Ectodermal cell (in vitro differentiated cells): ENCODE measurements at regions not wholly inside any gene's neighbourhood (a gene's known extent, or its start where the extent isn't known, plus 50 kb on each side); places are given as distances from the start of the nearest gene placed in this dataset.

Source experiments
- H3K27ac ChIP-seq: 2 replicates; pipeline ENCODE4 v1.7.0; 2013; ENCODE audit warnings: mild to moderate bottlenecking, low read depth, low read length; ENCODE audit not compliant: insufficient read depth, poor library complexity, severe bottlenecking
- H3K27me3 ChIP-seq: 2 replicates; pipeline ENCODE4 v1.7.0; 2013; ENCODE audit warnings: mild to moderate bottlenecking, low read length; ENCODE audit not compliant: insufficient read depth, control insufficient read depth, poor library complexity, severe bottlenecking
- H3K36me3 ChIP-seq: one replicate; pipeline ENCODE4 v1.7.0; 2013; ENCODE audit warnings: low read length; ENCODE audit not compliant: control insufficient read depth, insufficient read depth
- H3K4me1 ChIP-seq: one replicate; pipeline ENCODE4 v1.7.0; 2013; ENCODE audit warnings: low read length; ENCODE audit not compliant: control insufficient read depth, insufficient read depth
- H3K4me3 ChIP-seq: 2 replicates; pipeline ENCODE4 v1.7.0; 2013; ENCODE audit warnings: low read depth, low read length, control low read depth; ENCODE audit not compliant: insufficient read depth
- H3K9me3 ChIP-seq: 2 replicates; pipeline ENCODE4 v1.7.0; 2013; ENCODE audit warnings: mild to moderate bottlenecking, low read length, moderate library complexity; ENCODE audit not compliant: control insufficient read depth
- WGBS, 2 experiments: methylation state at CpG; one replicate each; pipeline ENCODE4 v1.1.7; 2013; ENCODE audit warnings: missing lambda C conversion rate in 2 of 2; 5-methylcytosine and 5-hydroxymethylcytosine counted together

DNA sequence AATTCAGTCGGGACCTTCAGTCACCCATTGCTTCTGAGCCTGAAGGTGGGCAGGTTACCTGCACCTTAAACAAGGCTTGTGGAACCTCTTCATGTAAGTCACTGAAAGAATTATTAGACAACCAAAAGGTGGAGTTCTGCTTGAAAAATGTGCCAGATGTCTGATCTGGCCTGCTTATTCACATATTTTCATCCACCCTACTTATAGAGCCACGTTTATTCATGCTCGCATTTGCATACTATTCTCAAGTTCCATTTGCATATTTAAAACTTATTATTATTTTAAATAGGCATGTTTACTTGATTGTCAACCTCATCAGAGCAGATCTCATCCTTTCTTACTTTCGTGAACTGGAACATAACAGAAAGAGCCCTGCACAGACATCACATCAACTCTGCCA lies 140.0 kb upstream of the NABP1 start:
- WGBS, 2 experiments = 89 to 93% methylated on average over 2 to 4 of the region's 4 CpGs
- H3K9me3 ChIP-seq = no peaks in the 10 kb centered on the region

DNA sequence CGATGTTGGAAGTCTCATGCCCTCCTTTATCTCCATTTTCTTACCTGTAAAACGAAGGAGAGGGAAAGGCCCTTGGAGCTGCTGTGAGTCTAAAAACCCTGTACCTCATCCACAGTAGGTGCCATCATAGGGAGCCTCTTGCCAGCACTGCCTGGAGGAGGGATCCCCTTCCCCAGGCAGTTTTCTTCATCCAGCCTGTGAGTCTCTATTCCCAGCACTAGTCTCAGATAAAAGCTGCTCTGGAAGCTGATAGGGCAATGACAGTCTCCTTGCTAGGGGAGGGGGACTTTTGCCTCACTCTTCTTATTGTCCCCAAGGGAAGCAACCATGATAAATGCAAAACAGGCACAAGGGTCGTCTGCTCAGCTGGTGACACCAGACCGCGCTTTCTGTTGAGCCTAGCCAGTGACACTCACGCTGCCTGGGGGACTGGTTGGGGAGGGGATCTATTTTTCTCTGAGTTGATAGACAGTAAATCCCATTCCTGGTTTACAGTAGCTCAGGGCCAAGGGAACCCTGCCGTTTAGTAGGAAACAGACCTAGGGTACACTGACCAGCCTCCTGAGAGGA lies 139.5 kb upstream of the NABP1 start:
- no peaks in the 10 kb centered on the region for H3K9me3 ChIP-seq
- H3K27ac ChIP-seq = no peak overlapping the region
- H3K36me3 ChIP-seq = no peaks in the 10 kb centered on the region
- no peaks in the 10 kb centered on the region for H3K27me3 ChIP-seq
- H3K4me1 ChIP-seq = no peaks in the 10 kb centered on the region
- H3K4me3 ChIP-seq = no peak overlapping the region
- WGBS, 2 experiments = 62 to 69% methylated on average over 7 of the region's 7 CpGs

More for the DNA sequence above, 140.0 kb upstream of the NABP1 start:
- no peak overlapping the region for H3K4me3 ChIP-seq
- H3K27me3 ChIP-seq = no peaks in the 10 kb centered on the region
- no peaks in the 10 kb centered on the region for H3K36me3 ChIP-seq
- no peaks in the 10 kb centered on the region for H3K4me1 ChIP-seq
- no peak overlapping the region for H3K27ac ChIP-seq

DNA sequence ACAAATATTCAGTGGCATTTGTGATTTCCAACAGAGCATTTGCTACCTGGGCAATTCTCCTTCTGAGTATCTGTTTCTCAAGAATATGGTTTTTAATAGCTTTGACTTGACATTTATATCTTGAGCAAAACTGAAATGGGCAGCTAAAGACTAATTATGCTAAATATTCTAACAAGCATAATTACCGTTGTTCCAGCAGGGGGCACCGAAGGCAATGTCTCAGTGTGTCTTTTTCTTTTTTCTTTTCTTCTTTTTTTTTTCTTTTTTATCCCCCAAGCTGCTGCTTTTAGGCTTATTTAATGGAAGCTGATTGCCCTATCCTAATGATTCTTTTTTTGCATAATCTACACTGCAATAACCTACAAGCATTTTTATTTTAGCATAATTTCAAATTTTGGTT lies 138.9 kb upstream of the NABP1 start:
- H3K27ac ChIP-seq = no peak overlapping the region
- WGBS, 2 experiments = 47 to 55% methylated on average over 2 of the region's 2 CpGs

DNA sequence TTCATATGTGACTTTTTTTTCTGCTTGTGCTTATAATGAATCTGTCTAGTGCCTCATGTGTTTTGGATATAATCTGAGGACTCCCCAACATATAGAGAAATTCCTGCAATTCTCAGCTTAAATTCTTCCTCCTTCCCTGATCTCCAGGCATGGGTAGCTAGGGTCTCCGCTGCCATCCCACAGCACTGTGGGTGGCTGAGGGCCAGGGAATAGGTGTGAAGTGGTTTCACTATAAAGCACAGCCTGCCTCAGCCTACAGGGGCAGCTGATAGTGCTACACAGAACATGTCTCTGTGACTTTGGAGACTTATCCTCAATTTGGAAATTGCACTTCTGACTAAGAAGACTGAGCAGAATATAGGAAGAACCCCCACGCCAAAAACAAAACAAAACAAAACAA lies 137.3 kb upstream of the NABP1 start:
- Histone ChIP-seq H3K27me3 (no peaks in the 10 kb centered on the region), H3K4me1 (peaks cover 5% of the 10 kb centered on the region), H3K4me3 (no peak overlapping the region), H3K36me3 (no peaks in the 10 kb centered on the region), H3K9me3 (no peaks in the 10 kb centered on the region), H3K27ac (no peak overlapping the region)
- WGBS, 2 experiments = 97 to 100% methylated on average over 2 of the region's 2 CpGs

More for the DNA sequence above, 138.9 kb upstream of the NABP1 start:
- H3K27me3 ChIP-seq = no peaks in the 10 kb centered on the region
- no peaks in the 10 kb centered on the region for H3K9me3 ChIP-seq
- H3K4me1 ChIP-seq = peaks cover under 1% of the 10 kb centered on the region
- no peaks in the 10 kb centered on the region for H3K36me3 ChIP-seq
- no peak overlapping the region for H3K4me3 ChIP-seq

DNA sequence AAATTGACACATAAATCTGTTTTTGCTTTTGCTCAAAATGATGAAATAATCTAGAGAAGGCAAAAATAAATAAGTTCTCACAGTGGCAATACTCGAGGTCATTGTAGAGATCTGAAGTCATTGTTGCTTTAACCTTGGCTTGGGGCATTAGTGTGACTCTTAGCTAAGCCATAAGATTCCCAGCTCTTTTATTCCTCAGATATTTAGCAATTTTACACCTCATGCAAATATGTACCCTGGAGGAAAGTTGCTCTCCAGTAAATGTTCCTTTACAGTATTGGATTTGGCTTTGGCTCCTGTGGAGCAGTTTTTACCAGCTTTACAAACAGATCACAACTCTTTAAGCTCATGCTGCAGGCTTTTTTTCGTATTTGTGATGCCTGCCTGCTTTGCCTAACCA lies 134.2 kb upstream of the NABP1 start:
- no peak overlapping the region for H3K4me3 ChIP-seq
- H3K36me3 ChIP-seq = no peaks in the 10 kb centered on the region
- 72 to 79% methylated on average over 2 of the region's 2 CpGs for WGBS, 2 experiments
- no peak overlapping the region for H3K27ac ChIP-seq
- H3K4me1 ChIP-seq = peaks cover 5% of the 10 kb centered on the region
- no peaks in the 10 kb centered on the region for H3K9me3 ChIP-seq
- no peaks in the 10 kb centered on the region for H3K27me3 ChIP-seq

DNA sequence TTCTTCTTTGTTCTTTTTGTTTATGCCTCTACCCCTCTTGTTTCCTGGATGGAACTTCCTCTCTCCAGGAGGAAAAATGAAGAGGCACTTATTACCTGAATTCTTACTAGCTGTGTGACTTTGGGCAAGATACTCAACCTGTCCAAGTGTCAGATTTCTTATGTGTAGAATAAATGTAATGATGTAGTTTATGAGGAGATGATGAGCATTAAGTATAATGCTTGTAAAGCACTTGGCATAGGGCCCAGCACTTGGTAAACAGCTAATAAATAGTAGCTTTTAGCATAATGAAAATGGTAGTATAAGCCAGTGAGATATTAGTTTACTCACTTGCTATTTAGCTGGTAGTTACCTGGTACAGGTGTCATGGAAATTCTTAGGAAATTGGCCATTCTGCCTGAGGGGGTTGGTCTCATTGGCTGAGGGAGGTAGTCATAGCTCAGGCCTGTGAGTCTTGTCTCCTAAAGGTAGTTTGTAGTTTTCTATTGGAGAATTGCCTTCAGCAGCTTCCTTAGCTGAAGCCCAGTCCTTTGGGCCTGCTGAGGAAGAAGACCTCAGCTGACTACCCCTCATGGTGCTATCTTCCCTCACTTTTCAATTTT lies 133.4 kb upstream of the NABP1 start:
- no peak overlapping the region for H3K27ac ChIP-seq
- peaks cover 5% of the 10 kb centered on the region for H3K4me1 ChIP-seq
- H3K9me3 ChIP-seq = no peaks in the 10 kb centered on the region
- H3K27me3 ChIP-seq = no peaks in the 10 kb centered on the region
- no peak overlapping the region for H3K4me3 ChIP-seq
- H3K36me3 ChIP-seq = no peaks in the 10 kb centered on the region

DNA sequence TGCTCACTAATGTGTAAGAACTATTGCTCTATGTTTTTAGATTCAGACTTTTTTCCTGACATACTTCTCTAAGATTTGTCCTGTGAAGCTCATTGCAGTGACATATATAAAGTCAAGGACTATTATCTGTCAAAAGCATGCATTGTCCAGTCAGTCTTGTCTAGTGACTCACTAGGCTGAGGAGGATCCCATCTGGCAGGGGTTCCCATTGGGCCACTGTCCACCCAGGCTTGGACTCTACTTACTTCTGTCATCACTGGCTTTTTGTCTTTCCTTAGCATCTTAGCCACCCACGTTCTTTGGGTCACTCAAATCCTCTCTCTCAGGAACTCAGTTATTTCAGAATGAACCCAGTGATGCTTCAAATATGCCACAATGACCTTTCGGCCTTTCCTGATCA lies 132.6 kb upstream of the NABP1 start:
- WGBS, 2 experiments = 90 to 95% methylated on average over 2 of the region's 2 CpGs
- Histone ChIP-seq H3K4me3 (no peak overlapping the region), H3K27ac (no peak overlapping the region), H3K9me3 (no peaks in the 10 kb centered on the region), H3K4me1 (peaks cover 5% of the 10 kb centered on the region), H3K27me3 (no peaks in the 10 kb centered on the region), H3K36me3 (no peaks in the 10 kb centered on the region)

DNA sequence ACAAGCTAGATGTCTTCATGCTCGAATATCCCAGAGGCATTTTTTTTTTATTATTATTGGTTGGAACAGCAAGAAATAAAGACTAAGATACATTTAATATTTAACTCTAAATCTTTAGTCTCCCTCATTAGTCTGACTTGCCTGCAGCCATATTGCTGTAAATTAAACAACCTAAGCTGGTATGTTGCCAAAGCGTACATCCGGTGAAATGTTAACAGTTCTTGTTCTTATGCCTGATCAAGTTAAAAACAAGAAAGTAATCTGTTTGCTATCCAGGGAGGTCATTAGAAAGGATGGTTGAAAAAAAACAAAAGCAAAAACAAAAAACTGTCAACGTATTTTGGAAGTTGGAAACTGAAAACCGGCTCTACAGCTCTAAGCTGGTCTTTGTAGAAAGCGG lies 125.9 kb upstream of the NABP1 start:
- no peaks in the 10 kb centered on the region for H3K4me1 ChIP-seq
- no peak overlapping the region for H3K4me3 ChIP-seq
- H3K27me3 ChIP-seq = no peaks in the 10 kb centered on the region
- no peaks in the 10 kb centered on the region for H3K36me3 ChIP-seq
- H3K9me3 ChIP-seq = no peaks in the 10 kb centered on the region
- 91 to 94% methylated on average over 6 of the region's 6 CpGs for WGBS, 2 experiments
- H3K27ac ChIP-seq = no peak overlapping the region

DNA sequence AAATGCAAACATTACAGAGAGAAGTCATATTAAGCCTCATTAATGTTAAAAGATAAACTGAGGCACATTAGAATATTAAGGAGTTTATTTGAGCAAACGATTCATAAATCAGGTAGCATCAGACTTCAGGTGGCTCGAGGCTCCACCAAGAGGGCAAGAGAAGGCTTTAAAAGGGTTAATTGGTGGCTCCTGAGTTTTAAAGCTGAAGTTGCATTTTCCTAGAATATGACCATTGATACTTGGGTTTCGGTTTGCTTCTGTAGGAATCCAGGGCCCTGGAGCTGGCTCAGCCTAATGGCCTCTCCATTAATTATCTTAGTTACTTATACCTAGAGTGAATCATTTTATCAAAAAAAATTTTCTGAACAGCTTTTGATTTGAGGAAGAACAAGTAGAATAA lies 123.7 kb upstream of the NABP1 start:
- Histone ChIP-seq H3K4me3 (no peak overlapping the region), H3K9me3 (no peaks in the 10 kb centered on the region), H3K36me3 (no peaks in the 10 kb centered on the region), H3K4me1 (no peaks in the 10 kb centered on the region), H3K27ac (no peak overlapping the region), H3K27me3 (no peaks in the 10 kb centered on the region)
- 86 to 89% methylated on average over 3 of the region's 3 CpGs for WGBS, 2 experiments

DNA sequence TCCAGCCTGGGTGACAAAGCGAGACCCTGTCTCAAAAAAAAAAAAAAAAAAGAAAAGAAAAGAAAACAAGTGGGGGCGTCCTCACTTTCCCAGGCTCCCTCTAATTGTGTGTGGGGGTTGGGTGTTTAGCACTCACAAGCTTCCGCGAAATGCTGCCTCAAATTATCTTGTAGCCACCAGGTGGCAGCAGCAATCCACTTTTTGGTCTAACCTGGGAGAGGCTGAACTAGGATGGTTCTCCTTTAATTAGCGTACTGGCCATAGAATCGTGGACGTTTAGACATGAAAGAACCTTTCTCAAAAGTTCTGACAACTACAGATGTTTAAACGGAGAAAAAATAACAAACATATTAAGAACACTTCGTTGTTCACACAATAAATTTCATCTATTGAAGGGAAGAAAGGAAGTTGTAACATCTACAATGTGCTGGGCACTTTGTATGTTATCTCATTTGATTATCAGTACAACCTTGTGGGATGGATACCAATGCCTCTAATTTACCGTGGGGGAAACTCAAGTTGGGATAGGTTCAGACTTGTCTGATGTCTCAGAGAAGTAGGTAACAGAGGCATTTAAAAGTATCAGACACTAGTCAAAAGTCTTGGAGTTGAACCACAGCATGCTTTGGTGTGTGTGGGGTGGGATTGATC lies 122.7 kb upstream of the NABP1 start:
- no peaks in the 10 kb centered on the region for H3K36me3 ChIP-seq
- no peak overlapping the region for H3K27ac ChIP-seq
- 12% methylated on average over 8 to 10 of the region's 10 CpGs for WGBS, 2 experiments
- no peaks in the 10 kb centered on the region for H3K27me3 ChIP-seq
- H3K9me3 ChIP-seq = no peaks in the 10 kb centered on the region
- no peak overlapping the region for H3K4me3 ChIP-seq
- H3K4me1 ChIP-seq = no peaks in the 10 kb centered on the region
